ENCODE measurements at regions not wholly inside any gene's neighbourhood (a gene's known extent, or its start where the extent isn't known, plus 50 kb on each side); places are given as distances from the start of the nearest gene placed in this dataset.

- H3F3A ChIP-seq (ENCODE audit: insufficient read depth): no peaks in the 10 kb centered on the region
- H3K27ac ChIP-seq (ENCODE audit: low read depth, low read length): no peak overlapping the region
- H3K36me3 ChIP-seq (ENCODE audit: low read length): no peaks in the 10 kb centered on the region
- H3K9me3 ChIP-seq (ENCODE audit: insufficient read depth, low read length): no peaks in the 10 kb centered on the region
- H3K4me2 ChIP-seq (ENCODE audit: low read depth, low read length, poor library complexity, severe bottlenecking): no peak overlapping the region
- H4K20me1 ChIP-seq (ENCODE audit: low read depth, low read length): no peaks in the 10 kb centered on the region
- no peak overlapping the region for H3K9ac ChIP-seq (ENCODE audit: low read length)
- no peaks in the 10 kb centered on the region for H3K9me2 ChIP-seq (replicated peaks; ENCODE audit: insufficient read depth, low read length)
- no peaks in the 10 kb centered on the region for H3K79me2 ChIP-seq (ENCODE audit: insufficient read depth, low read length)
- TF ChIP-seq CTCF (IDR thresholded peaks at IDR 0.05; ENCODE audit: insufficient read depth, low read length, poor library complexity, severe bottlenecking) (no peak), EZH2phosphoT487 (conservative IDR thresholded peaks at IDR 0.05; ENCODE audit: low read length) (no peak)
- H3K27me3 ChIP-seq (ENCODE audit: low read length): no peaks in the 10 kb centered on the region
- H2AFZ ChIP-seq (ENCODE audit: low read depth, low read length, severe bottlenecking): no peak overlapping the region
- no peak overlapping the region for H3K4me3 ChIP-seq (ENCODE audit: insufficient read depth, low read length, poor library complexity, severe bottlenecking)
Measured at GRCh38 chr12:130102266-130102665, 60.0 kb upstream of the FZD10 start.

GRCh38 chr12:130104571-130105106 is 57.6 kb upstream of the FZD10 start:
- Histone ChIP-seq H3K9me3 (ENCODE audit: insufficient read depth, low read length) (no peaks in the 10 kb centered on the region), H3K27ac (ENCODE audit: low read depth, low read length) (no peak overlapping the region), H3K4me2 (ENCODE audit: low read depth, low read length, poor library complexity, severe bottlenecking) (no peak overlapping the region), H3K36me3 (ENCODE audit: low read length) (no peaks in the 10 kb centered on the region), H3K9me2 (replicated peaks; ENCODE audit: insufficient read depth, low read length) (no peaks in the 10 kb centered on the region), H2AFZ (ENCODE audit: low read depth, low read length, severe bottlenecking) (no peak overlapping the region), H3K79me2 (ENCODE audit: insufficient read depth, low read length) (no peaks in the 10 kb centered on the region), H3K4me3 (ENCODE audit: insufficient read depth, low read length, poor library complexity, severe bottlenecking) (no peak overlapping the region), H3F3A (ENCODE audit: insufficient read depth) (no peaks in the 10 kb centered on the region), H4K20me1 (ENCODE audit: low read depth, low read length) (no peaks in the 10 kb centered on the region), H3K27me3 (ENCODE audit: low read length) (no peaks in the 10 kb centered on the region), H3K9ac (ENCODE audit: low read length) (no peak overlapping the region)
- TF ChIP-seq CTCF (IDR thresholded peaks at IDR 0.05; ENCODE audit: insufficient read depth, low read length, poor library complexity, severe bottlenecking) (no peak), EZH2phosphoT487 (conservative IDR thresholded peaks at IDR 0.05; ENCODE audit: low read length) (no peak)

GRCh38 chr12:130109062-130109945 is 53.0 kb upstream of the FZD10 start:
- H3F3A ChIP-seq (ENCODE audit: insufficient read depth): no peaks in the 10 kb centered on the region
- no peaks in the 10 kb centered on the region for H3K36me3 ChIP-seq (ENCODE audit: low read length)
- no peak overlapping the region for H3K4me3 ChIP-seq (ENCODE audit: insufficient read depth, low read length, poor library complexity, severe bottlenecking)
- H3K4me2 ChIP-seq (ENCODE audit: low read depth, low read length, poor library complexity, severe bottlenecking): no peak overlapping the region
- no peaks in the 10 kb centered on the region for H4K20me1 ChIP-seq (ENCODE audit: low read depth, low read length)
- no peak overlapping the region for H3K27ac ChIP-seq (ENCODE audit: low read depth, low read length)
- H2AFZ ChIP-seq (ENCODE audit: low read depth, low read length, severe bottlenecking): no peak overlapping the region
- no peak for TF ChIP-seq CTCF (IDR thresholded peaks at IDR 0.05; ENCODE audit: insufficient read depth, low read length, poor library complexity, severe bottlenecking)
- TF ChIP-seq EZH2phosphoT487 (conservative IDR thresholded peaks at IDR 0.05; ENCODE audit: low read length): no peak
- H3K9me3 ChIP-seq (ENCODE audit: insufficient read depth, low read length): no peaks in the 10 kb centered on the region
- no peaks in the 10 kb centered on the region for H3K79me2 ChIP-seq (ENCODE audit: insufficient read depth, low read length)
- H3K9ac ChIP-seq (ENCODE audit: low read length): no peak overlapping the region
- no peaks in the 10 kb centered on the region for H3K9me2 ChIP-seq (replicated peaks; ENCODE audit: insufficient read depth, low read length)
- no peaks in the 10 kb centered on the region for H3K27me3 ChIP-seq (ENCODE audit: low read length)
